ENCODE measurements at regions not wholly inside any gene's neighbourhood (a gene's known extent, or its start where the extent isn't known, plus 50 kb on each side); places are given as distances from the start of the nearest gene placed in this dataset.
"Not testable (repeated sequence)": the region's sequence is repeated elsewhere in the genome, so short reads cannot be mapped to it uniquely, and the experiment has no call there.

GRCh38 chr19:33866696-33867095 is 70.0 kb downstream of the KCTD15 start:
- no peak for TF ChIP-seq CTCF (IDR thresholded peaks at IDR 0.05; ENCODE audit: unreplicated experiment)
- H3K27ac Mint-ChIP-seq, result no peak overlapping the region
- peaks cover 22% of the 10 kb centered on the region for H3K4me1 Mint-ChIP-seq
- H3K36me3 Mint-ChIP-seq, result no peaks in the 10 kb centered on the region
- peak in 1 of 2 experiments; percentile 28 for DNase-seq (ENCODE audit: low spot score in 2 of 2, unreplicated experiment in 2 of 2)
- no peaks in the 10 kb centered on the region for H3K9me3 Mint-ChIP-seq
- H3K27me3 Mint-ChIP-seq (ENCODE audit: low read depth), result no peaks in the 10 kb centered on the region
- no peak overlapping the region for H3K4me3 Mint-ChIP-seq

GRCh38 chr19:33868076-33868735 is 71.5 kb downstream of the KCTD15 start:
- H3K36me3 Mint-ChIP-seq, result no peaks in the 10 kb centered on the region

GRCh38 chr19:33868788-33869412 is 72.2 kb downstream of the KCTD15 start:
- Mint-ChIP-seq H3K27ac (peak overlapping the region; percentile 75), H3K4me3 (peak overlapping the region; percentile 52), H3K36me3 (no peaks in the 10 kb centered on the region), H3K27me3 (ENCODE audit: low read depth) (no peaks in the 10 kb centered on the region), H3K9me3 (no peaks in the 10 kb centered on the region), H3K4me1 (peaks cover 19% of the 10 kb centered on the region)
- TF ChIP-seq CTCF (IDR thresholded peaks at IDR 0.05; ENCODE audit: unreplicated experiment), result no peak
- DNase-seq (ENCODE audit: low spot score in 2 of 2, unreplicated experiment in 2 of 2), result peak in 1 of 2 experiments; percentile 51

More at GRCh38 chr19:33868076-33868735, 71.5 kb downstream of the KCTD15 start:
- peak in 1 of 2 experiments; percentile 36 for DNase-seq (ENCODE audit: low spot score in 2 of 2, unreplicated experiment in 2 of 2)
- no peaks in the 10 kb centered on the region for H3K27me3 Mint-ChIP-seq (ENCODE audit: low read depth)
- H3K4me3 Mint-ChIP-seq, result peak overlapping the region; percentile 52
- no peaks in the 10 kb centered on the region for H3K9me3 Mint-ChIP-seq
- TF ChIP-seq CTCF (IDR thresholded peaks at IDR 0.05; ENCODE audit: unreplicated experiment), result no peak
- peaks cover 19% of the 10 kb centered on the region for H3K4me1 Mint-ChIP-seq
- H3K27ac Mint-ChIP-seq, result peak overlapping the region; percentile 75

- peak in 1 of 2 experiments; percentile 7 for DNase-seq (ENCODE audit: low spot score in 2 of 2, unreplicated experiment in 2 of 2)
- not testable (repeated sequence) for H3K4me3 Mint-ChIP-seq; H3K9me3 Mint-ChIP-seq; H3K27ac Mint-ChIP-seq; H3K36me3 Mint-ChIP-seq; H3K27me3 Mint-ChIP-seq (ENCODE audit: low read depth)
- peaks cover 19% of the 10 kb centered on the region for H3K4me1 Mint-ChIP-seq
Measured at GRCh38 chr19:33870298-33870932, 73.7 kb downstream of the KCTD15 start.

GRCh38 chr19:33871605-33872004 is 74.9 kb downstream of the KCTD15 start:
- H3K4me1 Mint-ChIP-seq, result peaks cover 19% of the 10 kb centered on the region
- H3K27ac Mint-ChIP-seq, result no peak overlapping the region
- DNase-seq (ENCODE audit: low spot score in 2 of 2, unreplicated experiment in 2 of 2), result no peak
- no peaks in the 10 kb centered on the region for H3K36me3 Mint-ChIP-seq
- no peaks in the 10 kb centered on the region for H3K27me3 Mint-ChIP-seq (ENCODE audit: low read depth)
- no peak for TF ChIP-seq CTCF (IDR thresholded peaks at IDR 0.05; ENCODE audit: unreplicated experiment)
- no peak overlapping the region for H3K4me3 Mint-ChIP-seq
- no peaks in the 10 kb centered on the region for H3K9me3 Mint-ChIP-seq
